H1 (cell line): ENCODE measurements at regions not wholly inside any gene's neighbourhood (a gene's known extent, or its start where the extent isn't known, plus 50 kb on each side); places are given as distances from the start of the nearest gene placed in this dataset.

Source experiments
- CHD7 ChIP-seq: fragments of 300-600 bp; sonication (generic); IDR thresholded peaks from 2 replicates; pipeline ENCODE4 v1.7.1; 2012; ENCODE audit warnings: low read length, moderate library complexity, mild to moderate bottlenecking, inconsistent platforms; ENCODE audit not compliant: insufficient replicate concordance
- CTBP2 ChIP-seq: IDR thresholded peaks from 2 replicates; pipeline ENCODE4 v1.7.0; 2011; ENCODE audit warnings: borderline replicate concordance, mild to moderate bottlenecking, moderate library complexity, mixed read lengths, low read length; ENCODE audit not compliant: insufficient read depth, insufficient read length
- JUND ChIP-seq: IDR thresholded peaks from 2 replicates; pipeline ENCODE4 v1.6.1; 2011; ENCODE audit warnings: mild to moderate bottlenecking, improper control_type of control experiment, low read length
- KDM5A ChIP-seq: fragments of 200-600 bp; IDR thresholded peaks from 2 replicates; pipeline ENCODE4 v1.7.1; 2012; ENCODE audit warnings: mild to moderate bottlenecking, low read length, inconsistent platforms, mixed read lengths
- MAFK ChIP-seq: IDR thresholded peaks from 2 replicates; pipeline ENCODE4 v1.6.1; 2012; ENCODE audit warnings: low read depth, mild to moderate bottlenecking, improper control_type of control experiment, low read length
- NANOG ChIP-seq: IDR thresholded peaks from 2 replicates; pipeline ENCODE4 v1.6.1; 2011; ENCODE audit warnings: low read length, low read depth, mild to moderate bottlenecking, inconsistent platforms; ENCODE audit not compliant: insufficient read depth, poor library complexity, severe bottlenecking
- RNF2 ChIP-seq: fragments of 200-900, 300-1000 bp; sonication (generic); IDR thresholded peaks from 2 replicates; pipeline ENCODE4 v1.7.1; 2016; ENCODE audit warnings: borderline replicate concordance, low read depth, mild to moderate bottlenecking, antibody characterized with exemption, low read length; ENCODE audit not compliant: poor library complexity, severe bottlenecking; ENCODE audit errors: missing control alignments
- RXRA ChIP-seq: IDR thresholded peaks from 2 replicates; pipeline ENCODE4 v1.6.1; 2011; ENCODE audit warnings: low read depth, mild to moderate bottlenecking, low read length, moderate library complexity; ENCODE audit not compliant: insufficient read depth
- SP2 ChIP-seq: IDR thresholded peaks from 2 replicates; pipeline ENCODE4 v1.6.1; 2012; ENCODE audit warnings: mild to moderate bottlenecking, low read length, inconsistent platforms
- TCF12 ChIP-seq: IDR thresholded peaks from 2 replicates; pipeline ENCODE4 v1.6.1; 2011; ENCODE audit warnings: low read depth, mild to moderate bottlenecking, low read length
- TF ChIP-seq, protein P1 (sequence below): IDR thresholded peaks from 2 replicates; pipeline ENCODE4 v1.6.1; 2011; ENCODE audit warnings: low read depth, mild to moderate bottlenecking, low read length; ENCODE audit not compliant: insufficient read depth

GRCh38 chr10:1896153-1896552, 158.8 kb upstream of the ADARB2 start (continued):
- TF ChIP-seq CHD7, result no peak
- no peak for TF ChIP-seq JUND
- TF ChIP-seq, protein P1, sequence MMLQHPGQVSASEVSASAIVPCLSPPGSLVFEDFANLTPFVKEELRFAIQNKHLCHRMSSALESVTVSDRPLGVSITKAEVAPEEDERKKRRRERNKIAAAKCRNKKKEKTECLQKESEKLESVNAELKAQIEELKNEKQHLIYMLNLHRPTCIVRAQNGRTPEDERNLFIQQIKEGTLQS, result no peak
- no peak for TF ChIP-seq RNF2
- no peak for TF ChIP-seq MAFK
- no peak for TF ChIP-seq RXRA
- no peak for TF ChIP-seq CTBP2
- TF ChIP-seq KDM5A, result no peak
- TF ChIP-seq TCF12, result no peak
- TF ChIP-seq NANOG, result no peak
- TF ChIP-seq SP2, result no peak
